IMR-90 (cell line): ENCODE measurements at regions not wholly inside any gene's neighbourhood (a gene's known extent, or its start where the extent isn't known, plus 50 kb on each side); places are given as distances from the start of the nearest gene placed in this dataset.

Experiments used
- ATAC-seq: fragments of 200-7000 bp; cut with Tn5 transposase; 2 replicates; pipeline ENCODE4 v1.9.1; 2020; ENCODE audit warnings: low read depth, mild to moderate bottlenecking, moderate library complexity
- BruUV-seq: library from RNA; stranded (reverse); fragments of 400-500 nt; replicated peaks from 2 replicates; lab custom pipeline; 2021; lab: Mats Ljungman, UMichigan
- CTCF ChIA-PET: fragments of 300-600 bp; formaldehyde crosslinking; extraction: SDS; loops from one replicate; lab custom pipeline; 2021; ENCODE audit warnings: antibody characterized with exemption; lab: Yijun Ruan, JAX
- POLR2A ChIA-PET: fragments of 300-600 bp; sonication (Branson Sonifier 250); formaldehyde crosslinking; loops from one replicate; lab custom pipeline; 2022; ENCODE audit warnings: antibody characterized with exemption; ENCODE audit not compliant: unreplicated experiment; lab: Charles Lee
- DNase-seq: peaks from one replicate; pipeline ENCODE4 v3.0.0; 2013
- H2AFZ ChIP-seq: replicated peaks from 2 replicates; pipeline ENCODE3; 2013; ENCODE audit warnings: low read length, mild to moderate bottlenecking; ENCODE audit not compliant: poor library complexity
- H2AK5ac ChIP-seq: 2 replicates; pipeline ENCODE4 v1.6.1; 2013; ENCODE audit warnings: low read depth, low read length, inconsistent platforms
- H2AK9ac ChIP-seq: replicated peaks from 2 replicates; pipeline ENCODE3; 2013; ENCODE audit warnings: mild to moderate bottlenecking, low read depth, low read length, moderate library complexity; ENCODE audit not compliant: poor library complexity
- H2BK120ac ChIP-seq: 2 replicates; pipeline ENCODE4 v1.6.1; 2013; ENCODE audit warnings: low read depth, low read length, inconsistent platforms
- H2BK15ac ChIP-seq: 3 replicates; pipeline ENCODE4 v1.6.1; 2013; ENCODE audit warnings: low read depth, low read length, inconsistent platforms
- H2BK20ac ChIP-seq: 2 replicates; pipeline ENCODE4 v1.6.1; 2013; ENCODE audit warnings: low read depth, mild to moderate bottlenecking, inconsistent platforms, low read length, moderate library complexity
- H2BK5ac ChIP-seq: 2 replicates; pipeline ENCODE4 v1.6.1; 2013; ENCODE audit warnings: mild to moderate bottlenecking, low read depth, low read length, inconsistent platforms; ENCODE audit not compliant: poor library complexity, severe bottlenecking
- H3K14ac ChIP-seq: replicated peaks from 2 replicates; pipeline ENCODE4 v1.6.1; 2013; ENCODE audit warnings: low read depth, low read length, inconsistent platforms
- H3K18ac ChIP-seq: 2 replicates; pipeline ENCODE4 v1.6.1; 2013; ENCODE audit warnings: low read depth, low read length, control low read depth
- H3K23ac ChIP-seq: 2 replicates; pipeline ENCODE4 v1.6.1; 2013; ENCODE audit warnings: low read depth, low read length, inconsistent platforms
- H3K27ac ChIP-seq: 2 replicates; pipeline ENCODE4 v1.5.1; 2013; ENCODE audit warnings: mild to moderate bottlenecking, control low read depth, low read length; ENCODE audit not compliant: insufficient read depth
- H3K27me3 ChIP-seq: 2 replicates; pipeline ENCODE4 v1.6.1; 2013; ENCODE audit warnings: low read length; ENCODE audit not compliant: control insufficient read depth, insufficient read depth
- H3K36me3 ChIP-seq: 2 replicates; pipeline ENCODE4 v1.6.1; 2013; ENCODE audit warnings: low read length, mixed read lengths; ENCODE audit not compliant: control insufficient read depth, insufficient read depth
- H3K4ac ChIP-seq: 2 replicates; pipeline ENCODE4 v1.6.1; 2013; ENCODE audit warnings: low read depth, low read length, inconsistent platforms
- H3K4me1 ChIP-seq: 2 replicates; pipeline ENCODE4 v1.6.1; 2013; ENCODE audit warnings: low read length, mixed read lengths; ENCODE audit not compliant: control insufficient read depth, insufficient read depth
- H3K4me2 ChIP-seq: 2 replicates; pipeline ENCODE4 v1.6.1; 2013; ENCODE audit warnings: low read depth, mild to moderate bottlenecking, control low read depth, low read length, moderate library complexity
- H3K4me3 ChIP-seq: 2 replicates; pipeline ENCODE4 v1.5.1; 2013; ENCODE audit warnings: low read depth, mild to moderate bottlenecking, control low read depth, low read length, moderate library complexity; ENCODE audit not compliant: insufficient read depth
- H3K56ac ChIP-seq: 2 replicates; pipeline ENCODE4 v1.6.1; 2013; ENCODE audit warnings: low read length, inconsistent platforms; ENCODE audit not compliant: insufficient read depth; ENCODE audit errors: extremely low read depth
- H3K79me1 ChIP-seq, 2 experiments: 2 replicates each; pipeline ENCODE4 v1.6.1; 2013; ENCODE audit warnings: low read length in 2 of 2, inconsistent platforms in 1 of 2, low read depth in 1 of 2
- H3K9ac ChIP-seq: 2 replicates; pipeline ENCODE4 v1.6.1; 2013; ENCODE audit warnings: low read depth, low read length, control low read depth
- H3K9me1 ChIP-seq: 2 replicates; pipeline ENCODE4 v1.6.1; 2013; ENCODE audit warnings: low read length, inconsistent platforms; ENCODE audit not compliant: insufficient read depth
- H3K9me3 ChIP-seq: 2 replicates; pipeline ENCODE4 v1.6.1; 2013; ENCODE audit warnings: low read length; ENCODE audit not compliant: control insufficient read depth, insufficient read depth
- H4K20me1 ChIP-seq: 2 replicates; pipeline ENCODE4 v1.6.1; 2013; ENCODE audit warnings: low read length, inconsistent platforms; ENCODE audit not compliant: insufficient read depth
- H4K5ac ChIP-seq: 2 replicates; pipeline ENCODE4 v1.6.1; 2013; ENCODE audit warnings: mild to moderate bottlenecking, low read depth, low read length, control low read depth
- H4K8ac ChIP-seq, 2 experiments: 2 replicates each; pipeline ENCODE4 v1.6.1; 2013; ENCODE audit warnings: low read depth in 2 of 2, low read length in 2 of 2, control low read depth in 1 of 2, inconsistent platforms in 1 of 2
- H4K91ac ChIP-seq: 2 replicates; pipeline ENCODE4 v1.6.1; 2013; ENCODE audit warnings: low read depth, low read length, inconsistent platforms; ENCODE audit not compliant: insufficient read depth
- CTCF ChIP-seq: conservative IDR thresholded peaks from 2 replicates; pipeline ENCODE4 v1.5.1; 2012; ENCODE audit warnings: mild to moderate bottlenecking, low read depth, low read length, improper control_type of control experiment
- SMC3 ChIP-seq: fragments of 150-350 bp; IDR thresholded peaks from 2 replicates; pipeline ENCODE4 v1.6.1; 2016; ENCODE audit warnings: low read depth, mild to moderate bottlenecking, antibody characterized with exemption, low read length, moderate library complexity
- WGBS, 2 experiments: methylation state at CpG; one replicate each; pipeline versions ENCODE4 v1.1.5 to v1.1.7; 2013; ENCODE audit warnings: missing lambda C conversion rate in 2 of 2; ENCODE audit not compliant: insufficient read length in 1 of 2; ENCODE audit errors: extremely low coverage in 2 of 2; 5-methylcytosine and 5-hydroxymethylcytosine counted together
- dilution Hi-C: fragments of 300-500 bp; cut with HindIII; formaldehyde crosslinking; loops from one replicate; pipeline ENCODE4 v1.14.3; 2018; ENCODE audit warnings: low sequenced_read_pairs; ENCODE audit not compliant: unreplicated experiment
- in situ Hi-C: fragments of 300-500 bp; cut with MboI; formaldehyde crosslinking; loops from 3 replicates; pipeline ENCODE4 v1.14.3; 2019; ENCODE audit warnings: low sequenced_read_pairs, inconsistent platforms, mixed read lengths
- intact Hi-C: fragments of 100-400 bp; cut with micrococcal nuclease; formaldehyde crosslinking; loops from 2 replicates; pipeline ENCODE4 v1.10.0; 2022

DNA sequence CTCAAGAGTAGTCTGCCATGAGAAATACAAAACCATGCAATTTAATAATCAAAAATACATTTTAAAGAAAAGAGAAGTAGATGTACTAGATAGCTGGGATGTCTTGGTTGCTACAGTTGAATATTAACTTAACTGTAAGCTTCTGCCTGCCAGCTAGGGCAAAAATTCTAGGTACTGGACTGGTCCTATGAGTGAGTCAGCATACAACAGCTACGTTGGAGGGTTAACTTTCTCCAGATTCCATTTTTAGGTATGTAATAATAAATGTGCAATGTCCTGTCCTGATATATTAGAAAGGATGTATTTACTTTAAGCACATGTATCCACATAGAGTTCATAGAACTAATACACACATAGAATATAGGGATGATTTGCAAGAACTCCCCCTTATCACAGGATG lies 230.1 kb downstream of the CAAP1 start:
- Histone ChIP-seq H3K23ac (no peak overlapping the region), H3K4me3 (no peak overlapping the region), H3K4me1 (no peaks in the 10 kb centered on the region), H2BK20ac (no peak overlapping the region), H4K20me1 (no peaks in the 10 kb centered on the region), H2AK5ac (no peak overlapping the region), H3K18ac (no peak overlapping the region), H2AK9ac (no peak overlapping the region), H2BK120ac (no peak overlapping the region), H4K5ac (no peak overlapping the region), H3K4me2 (no peak overlapping the region), H2AFZ (no peak overlapping the region), H2BK15ac (no peak overlapping the region), H3K9me3 (no peaks in the 10 kb centered on the region), H3K56ac (no peak overlapping the region), H3K9me1 (no peaks in the 10 kb centered on the region), H2BK5ac (no peak overlapping the region), H3K14ac (no peak overlapping the region), H3K4ac (no peak overlapping the region), H4K91ac (no peak overlapping the region), H3K36me3 (no peaks in the 10 kb centered on the region), H3K27me3 (no peaks in the 10 kb centered on the region), H4K8ac (no peak overlapping the region), H3K27ac (no peak overlapping the region), H3K79me1 (no peaks in the 10 kb centered on the region), H3K9ac (no peak overlapping the region)
- DNase-seq (no peak), ATAC-seq (no peak)
- in situ Hi-C loops, result no loop called here
- dilution Hi-C loops, result no loop called here
- TF ChIP-seq SMC3 (no peak), CTCF (no peak)
- CTCF ChIA-PET, result no interaction called here
- intact Hi-C loops, result no loop called here
- BruUV-seq, result no TSS peak
- no CpG with 5 or more reads among the region's 1 CpG for WGBS, 2 experiments
- POLR2A ChIA-PET, result no interaction called here
